ENCODE measurements at regions not wholly inside any gene's neighbourhood (a gene's known extent, or its start where the extent isn't known, plus 50 kb on each side); places are given as distances from the start of the nearest gene placed in this dataset.

- Mint-ChIP-seq H3K27ac (ENCODE audit: unreplicated experiment) (no peak overlapping the region), H3K4me3 (ENCODE audit: unreplicated experiment) (no peak overlapping the region), H3K36me3 (ENCODE audit: low read depth) (no peaks in the 10 kb centered on the region), H3K27me3 (ENCODE audit: low read depth) (peaks cover 2% of the 10 kb centered on the region), H3K9me3 (ENCODE audit: low read depth) (peaks cover 9% of the 10 kb centered on the region), H3K4me1 (ENCODE audit: low read depth) (no peaks in the 10 kb centered on the region)
- DNase-seq (ENCODE audit: low spot score), result no peak
- TF ChIP-seq CTCF (IDR thresholded peaks at IDR 0.05), result no peak
Observed at GRCh38 chr20:52251136-52251700, 59.6 kb upstream of the ZFP64 start.

GRCh38 chr20:52247548-52247947, 56.0 kb upstream of the ZFP64 start:
- H3K27ac Mint-ChIP-seq (ENCODE audit: unreplicated experiment), result no peak overlapping the region
- no peak for DNase-seq (ENCODE audit: low spot score)
- H3K27me3 Mint-ChIP-seq (ENCODE audit: low read depth), result peaks cover 2% of the 10 kb centered on the region
- peaks cover 4% of the 10 kb centered on the region for H3K9me3 Mint-ChIP-seq (ENCODE audit: low read depth)
- no peak for TF ChIP-seq CTCF (IDR thresholded peaks at IDR 0.05)
- no peaks in the 10 kb centered on the region for H3K36me3 Mint-ChIP-seq (ENCODE audit: low read depth)
- H3K4me1 Mint-ChIP-seq (ENCODE audit: low read depth), result no peaks in the 10 kb centered on the region
- H3K4me3 Mint-ChIP-seq (ENCODE audit: unreplicated experiment), result no peak overlapping the region

- no peak for TF ChIP-seq CTCF (IDR thresholded peaks at IDR 0.05)
- DNase-seq (ENCODE audit: low spot score), result no peak
- Mint-ChIP-seq H3K36me3 (ENCODE audit: low read depth) (no peaks in the 10 kb centered on the region), H3K27me3 (ENCODE audit: low read depth) (peaks cover 2% of the 10 kb centered on the region), H3K4me3 (ENCODE audit: unreplicated experiment) (no peak overlapping the region), H3K4me1 (ENCODE audit: low read depth) (no peaks in the 10 kb centered on the region), H3K27ac (ENCODE audit: unreplicated experiment) (no peak overlapping the region), H3K9me3 (ENCODE audit: low read depth) (peaks cover 4% of the 10 kb centered on the region)
Observed at GRCh38 chr20:52246366-52246765, 54.8 kb upstream of the ZFP64 start.

GRCh38 chr20:52244702-52245101, 53.1 kb upstream of the ZFP64 start:
- DNase-seq (ENCODE audit: low spot score), result no peak
- peaks cover 4% of the 10 kb centered on the region for H3K9me3 Mint-ChIP-seq (ENCODE audit: low read depth)
- H3K4me3 Mint-ChIP-seq (ENCODE audit: unreplicated experiment), result no peak overlapping the region
- no peaks in the 10 kb centered on the region for H3K36me3 Mint-ChIP-seq (ENCODE audit: low read depth)
- no peaks in the 10 kb centered on the region for H3K4me1 Mint-ChIP-seq (ENCODE audit: low read depth)
- no peak for TF ChIP-seq CTCF (IDR thresholded peaks at IDR 0.05)
- no peak overlapping the region for H3K27ac Mint-ChIP-seq (ENCODE audit: unreplicated experiment)
- H3K27me3 Mint-ChIP-seq (ENCODE audit: low read depth), result peaks cover 2% of the 10 kb centered on the region

- DNase-seq (ENCODE audit: low spot score), result no peak
- Mint-ChIP-seq H3K4me1 (ENCODE audit: low read depth) (no peaks in the 10 kb centered on the region), H3K27ac (ENCODE audit: unreplicated experiment) (no peak overlapping the region), H3K4me3 (ENCODE audit: unreplicated experiment) (no peak overlapping the region), H3K27me3 (ENCODE audit: low read depth) (peaks cover 4% of the 10 kb centered on the region), H3K36me3 (ENCODE audit: low read depth) (no peaks in the 10 kb centered on the region), H3K9me3 (ENCODE audit: low read depth) (peaks cover 4% of the 10 kb centered on the region)
- peak; percentile 89 for TF ChIP-seq CTCF (IDR thresholded peaks at IDR 0.05)
Observed at GRCh38 chr20:52242237-52243230, 51.0 kb upstream of the ZFP64 start.
